GM13977 (cell line): ENCODE measurements at regions not wholly inside any gene's neighbourhood (a gene's known extent, or its start where the extent isn't known, plus 50 kb on each side); places are given as distances from the start of the nearest gene placed in this dataset.
"Not testable (repeated sequence)": the region's sequence is repeated elsewhere in the genome, so short reads cannot be mapped to it uniquely, and the experiment has no call there.

ENCODE experiments used
- DNase-seq: peaks from one replicate; pipeline ENCODE4 v3.0.0; 2012; ENCODE audit warnings: low spot score
- CTCF ChIP-seq: IDR thresholded peaks from 2 replicates; pipeline ENCODE4 v1.5.1; 2012; ENCODE audit warnings: mild to moderate bottlenecking, control low read depth; ENCODE audit not compliant: insufficient read depth; ENCODE audit errors: extremely low read depth, missing control alignments
- in situ Hi-C: fragments of 300-500 bp; cut with MboI; formaldehyde crosslinking; loops from one replicate; pipeline ENCODE4 v1.12.0; 2022; ENCODE audit warnings: low sequenced_read_pairs, low pct_unique_long_range_greater_than_20kb, mixed read lengths, inconsistent platforms; ENCODE audit not compliant: unreplicated experiment

DNA sequence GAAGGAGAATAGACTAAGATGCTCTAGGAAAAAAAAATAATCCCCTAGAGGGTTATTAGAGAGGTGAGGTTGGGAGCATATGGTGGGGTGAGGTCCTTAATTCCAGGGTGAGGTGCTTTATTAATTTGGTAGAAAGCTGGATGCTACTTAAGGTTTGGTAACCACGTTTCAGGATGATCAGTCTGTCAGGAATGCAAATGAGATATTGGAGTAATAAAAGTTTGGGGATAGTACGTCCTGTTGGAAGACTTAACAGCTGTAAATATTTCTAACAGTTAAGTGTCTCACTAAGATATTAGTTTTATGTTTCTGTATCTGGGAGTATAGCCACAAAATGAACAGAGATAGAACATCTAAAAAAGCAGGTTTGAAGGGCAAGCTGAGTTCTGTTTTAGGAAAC, 578.9 kb downstream of the CETN3 start:
- in situ Hi-C loops: no loop called here
- no peak for DNase-seq
- no peak for TF ChIP-seq CTCF

DNA sequence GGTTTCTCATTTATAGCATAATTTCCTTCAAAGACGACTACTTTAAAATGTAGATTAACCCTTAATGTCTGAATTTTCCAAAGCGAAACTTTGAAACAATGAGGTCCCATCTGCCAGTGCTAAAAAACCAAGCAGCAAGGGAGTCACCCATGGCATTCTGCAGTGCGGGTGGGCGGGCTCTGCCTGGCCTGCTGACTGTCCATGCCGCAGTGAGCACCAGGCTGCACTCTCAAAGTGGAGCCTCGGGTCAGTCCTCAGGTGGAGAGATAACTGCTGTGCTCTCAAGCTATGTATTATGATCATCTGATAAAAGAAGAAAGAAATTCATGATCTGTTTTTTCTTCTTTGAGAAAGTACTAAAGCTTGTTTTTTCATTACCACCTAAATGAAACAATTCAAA, 581.6 kb downstream of the CETN3 start:
- TF ChIP-seq CTCF: no peak
- no peak for DNase-seq
- in situ Hi-C loops: no loop called here

GRCh38 chr5:89827359-89827758, 582.2 kb downstream of the CETN3 start:
- in situ Hi-C loops: no loop called here
- no peak for TF ChIP-seq CTCF
- DNase-seq: no peak

DNA sequence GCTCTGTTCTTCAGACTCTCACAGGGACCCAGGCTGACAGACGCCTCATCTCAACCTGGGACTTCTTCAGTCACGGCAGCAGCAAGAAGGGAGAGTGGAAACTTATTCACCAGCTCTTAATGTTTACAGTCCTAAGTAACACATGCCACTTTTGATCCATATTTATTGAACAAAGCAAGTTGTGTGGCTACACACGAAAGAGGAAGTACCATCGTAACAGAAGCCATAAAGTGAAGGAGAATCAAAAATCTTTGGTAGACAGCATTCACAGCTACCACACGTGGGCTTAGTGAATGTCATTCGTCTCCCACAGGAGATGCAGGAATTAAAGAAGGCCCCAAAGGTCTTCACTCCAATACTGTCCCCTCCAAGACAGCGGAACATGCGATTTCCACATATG, 582.6 kb downstream of the CETN3 start:
- TF ChIP-seq CTCF: no peak
- DNase-seq: no peak
- in situ Hi-C loops: no loop called here

DNA sequence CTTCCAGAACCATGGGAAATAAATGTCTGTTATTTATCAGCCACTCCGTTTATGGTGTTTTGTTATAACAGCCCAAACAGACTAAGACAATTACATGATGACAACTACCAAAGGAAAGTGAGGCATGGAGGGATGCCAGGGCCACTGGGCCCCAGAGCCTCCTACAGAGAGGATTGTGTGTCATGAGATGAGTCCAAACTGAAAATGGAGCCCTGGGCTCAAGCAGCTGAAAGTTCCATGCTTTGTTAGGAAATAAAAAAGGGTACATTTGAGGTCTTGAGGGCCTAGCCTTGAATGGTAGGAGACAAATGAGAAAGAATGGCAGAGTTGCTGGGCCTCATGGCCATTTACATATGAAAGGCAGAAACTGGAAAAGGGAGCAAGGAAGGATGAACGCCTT, 586.5 kb downstream of the CETN3 start:
- DNase-seq: no peak
- in situ Hi-C loops: no loop called here
- TF ChIP-seq CTCF: no peak

DNA sequence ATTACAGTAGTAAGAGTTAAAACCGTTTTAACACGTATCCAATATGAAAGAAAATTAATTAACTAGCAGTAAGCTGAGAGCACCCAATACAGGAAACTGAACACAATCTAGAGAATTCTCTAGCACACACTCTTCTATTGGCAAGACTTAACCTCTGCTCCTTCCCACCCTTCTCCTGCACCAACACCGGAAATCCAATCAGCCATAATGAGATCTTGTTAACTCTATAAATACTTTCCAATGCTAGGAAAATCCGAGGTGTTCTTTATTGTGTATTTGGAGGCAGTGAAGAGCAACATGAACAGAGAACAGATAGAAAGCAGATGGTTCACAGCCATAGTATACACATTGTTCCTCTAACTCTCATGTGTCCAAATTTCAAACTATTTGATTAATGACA, 591.7 kb downstream of the CETN3 start:
- DNase-seq: no peak
- in situ Hi-C loops: no loop called here
- no peak for TF ChIP-seq CTCF

- in situ Hi-C loops: no loop called here
- DNase-seq: no peak
- TF ChIP-seq CTCF: no peak
Measured at GRCh38 chr5:89816038-89816437, 593.5 kb downstream of the CETN3 start.

DNA sequence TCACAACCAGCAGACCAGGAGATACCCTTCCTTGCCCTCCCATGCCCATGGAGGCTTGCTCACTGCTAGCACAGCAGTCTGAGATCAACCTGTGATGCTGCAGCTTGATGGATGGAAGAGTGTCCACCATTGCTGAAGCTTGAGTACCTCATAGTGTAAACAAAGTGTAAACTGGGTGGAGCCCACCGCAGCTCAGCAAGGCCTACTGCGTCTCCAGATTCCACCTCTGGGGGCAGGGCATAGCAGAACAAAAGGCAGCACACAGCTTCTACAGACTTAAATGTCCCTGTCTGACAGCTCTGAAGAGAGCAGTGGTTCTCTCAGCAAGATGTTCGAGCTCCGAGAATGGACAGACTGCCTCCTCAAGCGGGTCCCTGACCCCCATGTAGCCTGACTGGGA, 608.8 kb downstream of the CETN3 start:
- in situ Hi-C loops, DNase-seq: not testable (repeated sequence)

GRCh38 chr5:89794504-89794903, 615.1 kb downstream of the CETN3 start:
- in situ Hi-C loops: not testable (repeated sequence)

DNA sequence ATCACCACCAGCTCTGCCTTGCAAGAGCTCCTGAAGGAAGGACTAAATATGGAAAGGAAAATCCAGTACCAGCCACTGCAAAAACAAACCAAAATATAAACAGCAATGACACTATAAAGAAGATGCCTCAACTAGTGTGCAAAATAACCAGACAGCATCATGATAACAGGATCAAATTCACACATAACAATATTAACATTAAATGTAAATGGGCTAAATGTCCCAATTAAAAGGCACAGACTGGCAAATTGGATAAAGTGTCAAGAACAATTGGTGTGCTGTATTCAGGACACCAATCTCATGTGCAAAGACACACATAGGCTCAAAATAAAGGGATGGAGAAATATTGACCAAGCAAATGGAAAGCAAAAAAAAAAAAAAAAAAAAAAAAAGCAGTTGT, 629.8 kb downstream of the CETN3 start:
- in situ Hi-C loops, DNase-seq: not testable (repeated sequence)

More at GRCh38 chr5:89794504-89794903, 615.1 kb downstream of the CETN3 start:
- DNase-seq: not testable (repeated sequence)
